PC-9 (cell line): ENCODE measurements at regions not wholly inside any gene's neighbourhood (a gene's known extent, or its start where the extent isn't known, plus 50 kb on each side); places are given as distances from the start of the nearest gene placed in this dataset.
"Not testable (repeated sequence)": the region's sequence is repeated elsewhere in the genome, so short reads cannot be mapped to it uniquely, and the experiment has no call there.

Source experiments
- EZH2 ChIP-seq: fragments of 200-600 bp; sonication (generic); IDR thresholded peaks from 2 replicates; pipeline ENCODE4 v1.8.0; 2017; ENCODE audit warnings: antibody characterized with exemption, low read depth
- TF ChIP-seq, protein P1 (sequence below): fragments of 200-600 bp; sonication (generic); conservative IDR thresholded peaks from 2 replicates; pipeline ENCODE4 v1.6.1; 2017; ENCODE audit warnings: mixed run types, antibody characterized with exemption, mild to moderate bottlenecking, moderate library complexity

DNA sequence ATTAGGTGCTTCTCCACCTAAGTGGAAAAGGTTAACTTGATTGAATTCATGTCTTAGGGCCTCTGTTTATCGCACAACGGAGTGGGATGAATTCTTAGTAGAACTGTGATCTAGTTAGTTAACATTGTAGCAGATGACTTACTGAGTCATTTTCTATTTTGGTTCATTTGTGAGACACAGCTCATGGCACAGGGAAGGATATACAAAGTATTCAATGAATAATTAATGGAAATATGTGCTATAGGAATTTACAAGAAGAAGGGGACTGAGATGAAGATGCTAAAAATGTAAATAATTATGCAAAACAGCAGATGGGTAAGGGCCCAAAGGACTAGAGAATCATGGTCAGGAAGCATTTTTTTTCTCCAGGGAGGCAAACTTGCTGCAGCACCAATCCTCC lies 1950.9 kb downstream of the KHDRBS2 start:
- TF ChIP-seq, protein P1, sequence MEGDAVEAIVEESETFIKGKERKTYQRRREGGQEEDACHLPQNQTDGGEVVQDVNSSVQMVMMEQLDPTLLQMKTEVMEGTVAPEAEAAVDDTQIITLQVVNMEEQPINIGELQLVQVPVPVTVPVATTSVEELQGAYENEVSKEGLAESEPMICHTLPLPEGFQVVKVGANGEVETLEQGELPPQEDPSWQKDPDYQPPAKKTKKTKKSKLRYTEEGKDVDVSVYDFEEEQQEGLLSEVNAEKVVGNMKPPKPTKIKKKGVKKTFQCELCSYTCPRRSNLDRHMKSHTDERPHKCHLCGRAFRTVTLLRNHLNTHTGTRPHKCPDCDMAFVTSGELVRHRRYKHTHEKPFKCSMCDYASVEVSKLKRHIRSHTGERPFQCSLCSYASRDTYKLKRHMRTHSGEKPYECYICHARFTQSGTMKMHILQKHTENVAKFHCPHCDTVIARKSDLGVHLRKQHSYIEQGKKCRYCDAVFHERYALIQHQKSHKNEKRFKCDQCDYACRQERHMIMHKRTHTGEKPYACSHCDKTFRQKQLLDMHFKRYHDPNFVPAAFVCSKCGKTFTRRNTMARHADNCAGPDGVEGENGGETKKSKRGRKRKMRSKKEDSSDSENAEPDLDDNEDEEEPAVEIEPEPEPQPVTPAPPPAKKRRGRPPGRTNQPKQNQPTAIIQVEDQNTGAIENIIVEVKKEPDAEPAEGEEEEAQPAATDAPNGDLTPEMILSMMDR = not testable (repeated sequence)
- not testable (repeated sequence) for TF ChIP-seq EZH2
